ENCODE measurements at regions not wholly inside any gene's neighbourhood (a gene's known extent, or its start where the extent isn't known, plus 50 kb on each side); places are given as distances from the start of the nearest gene placed in this dataset.

- Histone ChIP-seq H3K36me3 (ENCODE audit: control insufficient read depth in 2 of 2, extremely low read depth in 1 of 2, insufficient read depth in 2 of 2, low read length in 2 of 2) (no peaks in the 10 kb centered on the region), H3K4me3 (replicated peaks in 1 of 3; ENCODE audit: insufficient read depth in 1 of 3, low read depth in 1 of 3, low read length in 3 of 3) (no peak overlapping the region), H4K20me1 (replicated peaks; ENCODE audit: control insufficient read depth, extremely low read depth, insufficient read depth, low read length) (no peaks in the 10 kb centered on the region), H3K27me3 (ENCODE audit: control insufficient read depth in 2 of 2, insufficient read depth in 2 of 2, low read length in 2 of 2) (no peaks in the 10 kb centered on the region), H3K9me3 (replicated peaks; ENCODE audit: control insufficient read depth, insufficient read depth, low read length) (peaks cover 3% of the 10 kb centered on the region), H3K9me1 (replicated peaks; ENCODE audit: control insufficient read depth, extremely low read depth, insufficient read depth, low read length) (no peaks in the 10 kb centered on the region), H3K27ac (ENCODE audit: insufficient read depth, low read depth, low read length) (no peak overlapping the region), H3K79me2 (ENCODE audit: control insufficient read depth, insufficient read depth, low read length) (no peaks in the 10 kb centered on the region), H3K9ac (replicated peaks; ENCODE audit: extremely low read depth, insufficient read depth, low read length) (no peak overlapping the region), H2AFZ (ENCODE audit: low read depth, low read length) (no peak overlapping the region), H3K4me1 (ENCODE audit: control insufficient read depth, extremely low read depth, insufficient read depth, low read length) (no peaks in the 10 kb centered on the region), H3K4me2 (ENCODE audit: insufficient read depth, low read length) (no peak overlapping the region)
- intact Hi-C loops (cut with micrococcal nuclease): no loop called here
- no TSS peak for BruUV-seq (replicated peaks)
- ChIA-PET CTCF (no interaction called here), POLR2A (no interaction called here)
- no peak for DNase-seq (ENCODE audit: low read depth, low spot score)
- dilution Hi-C loops (cut with MboI; ENCODE audit: extremely low pct_ligation_motif_present, low sequenced_read_pairs): no loop called here
- FAIRE-seq: no peak
- TF ChIP-seq POLR2AphosphoS5 (IDR thresholded peaks at IDR 0.05; ENCODE audit: insufficient read depth, low read depth, low read length): no peak
- TF ChIP-seq FOS (IDR thresholded peaks at IDR 0.05; ENCODE audit: borderline replicate concordance, insufficient read depth, low read length): no peak
- no peak for TF ChIP-seq JUN (IDR thresholded peaks at IDR 0.05; ENCODE audit: borderline replicate concordance, insufficient read depth, insufficient read length, low read depth)
Observed at GRCh38 chr2:239506961-239507360, 106.1 kb upstream of the HDAC4 start.

DNA sequence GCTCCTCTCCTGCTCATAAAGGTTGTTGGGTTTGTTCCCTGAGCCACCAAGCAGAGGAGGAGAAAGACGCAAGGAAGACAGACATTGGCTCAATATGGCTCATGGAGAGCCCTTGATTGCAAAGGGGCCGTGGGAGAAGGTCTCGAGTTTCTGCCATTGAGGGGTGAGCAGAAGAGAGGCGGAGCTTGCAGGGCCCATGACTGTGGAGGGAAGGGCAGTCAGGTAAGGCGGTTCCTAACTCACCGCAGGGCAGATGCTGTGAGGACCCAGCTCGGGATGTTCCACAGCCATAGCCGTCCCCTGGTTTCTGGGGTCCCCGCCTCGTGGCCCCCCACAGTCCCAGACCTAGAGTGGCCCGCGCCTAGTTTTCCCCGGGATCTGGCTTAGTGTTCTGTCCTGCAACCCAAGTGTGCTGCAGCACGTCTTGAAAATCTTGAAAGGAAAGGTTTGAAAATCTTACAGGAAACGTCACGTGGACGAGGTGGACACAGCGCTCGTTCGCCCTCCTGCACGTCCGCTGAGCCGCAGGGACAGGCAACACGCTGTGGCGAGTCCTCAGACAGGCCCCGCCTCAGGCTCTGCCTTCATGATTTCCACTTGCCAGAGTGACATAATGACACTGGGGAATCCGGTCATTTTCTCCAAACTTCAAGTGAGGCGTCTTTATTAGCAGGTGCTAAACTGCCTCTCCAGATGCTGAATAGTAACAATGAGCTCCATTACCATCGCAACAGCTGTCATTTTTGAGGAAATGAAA lies 105.5 kb upstream of the HDAC4 start:
- dilution Hi-C loops (cut with MboI; ENCODE audit: extremely low pct_ligation_motif_present, low sequenced_read_pairs) (no loop called here), intact Hi-C loops (cut with micrococcal nuclease) (no loop called here)
- TF ChIP-seq POLR2A (IDR thresholded peaks at IDR 0.05; ENCODE audit: low read depth, low read length) (no peak), GATA2 (IDR thresholded peaks at IDR 0.05; ENCODE audit: insufficient read depth, insufficient read length, low read depth, low read length) (no peak), JUN (IDR thresholded peaks at IDR 0.05; ENCODE audit: borderline replicate concordance, insufficient read depth, insufficient read length, low read depth) (no peak), FOS (IDR thresholded peaks at IDR 0.05; ENCODE audit: borderline replicate concordance, insufficient read depth, low read length) (no peak), POLR2AphosphoS5 (IDR thresholded peaks at IDR 0.05; ENCODE audit: insufficient read depth, low read depth, low read length) (no peak), CTCF (IDR thresholded peaks at IDR 0.05; ENCODE audit: extremely low read depth in 1 of 2, insufficient read depth in 1 of 2, low read depth in 1 of 2, low read length in 2 of 2) (no peak), MYC (IDR thresholded peaks at IDR 0.05; ENCODE audit: low read depth, low read length) (no peak), EZH2 (IDR thresholded peaks at IDR 0.05; ENCODE audit: borderline replicate concordance, low read depth, low read length, severe bottlenecking) (no peak)
- TF ChIP-seq, protein P1, sequence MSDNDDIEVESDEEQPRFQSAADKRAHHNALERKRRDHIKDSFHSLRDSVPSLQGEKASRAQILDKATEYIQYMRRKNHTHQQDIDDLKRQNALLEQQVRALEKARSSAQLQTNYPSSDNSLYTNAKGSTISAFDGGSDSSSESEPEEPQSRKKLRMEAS (IDR thresholded peaks at IDR 0.05; ENCODE audit: insufficient read depth, insufficient read length): no peak
- Histone ChIP-seq H3K9ac (replicated peaks; ENCODE audit: extremely low read depth, insufficient read depth, low read length) (no peak overlapping the region), H3K9me3 (replicated peaks; ENCODE audit: control insufficient read depth, insufficient read depth, low read length) (peaks cover 3% of the 10 kb centered on the region), H4K20me1 (replicated peaks; ENCODE audit: control insufficient read depth, extremely low read depth, insufficient read depth, low read length) (no peaks in the 10 kb centered on the region), H3K27ac (ENCODE audit: insufficient read depth, low read depth, low read length) (no peak overlapping the region), H3K27me3 (ENCODE audit: control insufficient read depth in 2 of 2, insufficient read depth in 2 of 2, low read length in 2 of 2) (no peaks in the 10 kb centered on the region), H3K4me2 (ENCODE audit: insufficient read depth, low read length) (no peak overlapping the region), H3K79me2 (ENCODE audit: control insufficient read depth, insufficient read depth, low read length) (no peaks in the 10 kb centered on the region), H3K36me3 (ENCODE audit: control insufficient read depth in 2 of 2, extremely low read depth in 1 of 2, insufficient read depth in 2 of 2, low read length in 2 of 2) (no peaks in the 10 kb centered on the region), H3K4me1 (ENCODE audit: control insufficient read depth, extremely low read depth, insufficient read depth, low read length) (no peaks in the 10 kb centered on the region), H3K4me3 (replicated peaks in 1 of 3; ENCODE audit: insufficient read depth in 1 of 3, low read depth in 1 of 3, low read length in 3 of 3) (no peak overlapping the region), H2AFZ (ENCODE audit: low read depth, low read length) (no peak overlapping the region), H3K9me1 (replicated peaks; ENCODE audit: control insufficient read depth, extremely low read depth, insufficient read depth, low read length) (no peaks in the 10 kb centered on the region)
- FAIRE-seq: no peak
- ChIA-PET POLR2A (no interaction called here), CTCF (no interaction called here)
- no TSS peak for BruUV-seq (replicated peaks)
- no peak for DNase-seq (ENCODE audit: low read depth, low spot score)
